ENCODE measurements at regions not wholly inside any gene's neighbourhood (a gene's known extent, or its start where the extent isn't known, plus 50 kb on each side); places are given as distances from the start of the nearest gene placed in this dataset.

GRCh38 chrX:104307341-104307740, 52.6 kb upstream of the ESX1 start:
- DNase-seq (ENCODE audit: low spot score), result no peak

GRCh38 chrX:104306180-104306579, 51.4 kb upstream of the ESX1 start:
- no peak for DNase-seq (ENCODE audit: low spot score)

All from Ammon's horn (tissue), 1 donor.